ENCODE measurements at regions not wholly inside any gene's neighbourhood (a gene's known extent, or its start where the extent isn't known, plus 50 kb on each side); places are given as distances from the start of the nearest gene placed in this dataset.
A peak's percentile ranks its signal among the peaks of the same experiment; 100 is the strongest.

GRCh38 chr12:107512391-107512790 lies 173.2 kb upstream of the PWP1 start:
- Histone ChIP-seq H3K36me3 (ENCODE audit: insufficient read depth in 1 of 2, low read depth in 1 of 2) (no peaks in the 10 kb centered on the region), H3K27ac (no peak overlapping the region), H3K4me1 (no peaks in the 10 kb centered on the region), H3K27me3 (ENCODE audit: insufficient read depth in 3 of 3, low read length in 2 of 3) (no peaks in the 10 kb centered on the region), H3K9me3 (no peaks in the 10 kb centered on the region), H3K4me3 (no peak overlapping the region)
- 39 to 61% (median 51%) methylated on average over 3 of the region's 3 CpGs for WGBS, 3 donors
- intact Hi-C loops (cut with DNase I), result no loop called here
- ATAC-seq (no peak), DNase-seq (no peak)
- no peak for TF ChIP-seq CTCF (IDR thresholded peaks at IDR 0.05)

- Histone ChIP-seq H3K9me3 (no peaks in the 10 kb centered on the region), H3K27me3 (ENCODE audit: insufficient read depth in 3 of 3, low read length in 2 of 3) (no peaks in the 10 kb centered on the region), H3K27ac (no peak overlapping the region), H3K36me3 (ENCODE audit: insufficient read depth in 1 of 2, low read depth in 1 of 2) (no peaks in the 10 kb centered on the region), H3K4me1 (no peaks in the 10 kb centered on the region), H3K4me3 (no peak overlapping the region)
- 44 to 70% (median 61%) methylated on average over 5 of the region's 5 CpGs for WGBS, 3 donors
- no peak for TF ChIP-seq CTCF (IDR thresholded peaks at IDR 0.05)
- ATAC-seq (no peak), DNase-seq (no peak)
- intact Hi-C loops (cut with DNase I), result no loop called here
Observed at GRCh38 chr12:107513184-107513583, 172.4 kb upstream of the PWP1 start.

- no peak for TF ChIP-seq CTCF (IDR thresholded peaks at IDR 0.05)
- ATAC-seq (no peak), DNase-seq (no peak)
- Histone ChIP-seq H3K36me3 (ENCODE audit: insufficient read depth in 1 of 2, low read depth in 1 of 2) (no peaks in the 10 kb centered on the region), H3K27ac (no peak overlapping the region), H3K4me3 (no peak overlapping the region), H3K27me3 (ENCODE audit: insufficient read depth in 3 of 3, low read length in 2 of 3) (no peaks in the 10 kb centered on the region), H3K4me1 (no peaks in the 10 kb centered on the region), H3K9me3 (no peaks in the 10 kb centered on the region)
- intact Hi-C loops (cut with DNase I), result no loop called here
- 72 to 78% (median 73%) methylated on average over 3 of the region's 3 CpGs for WGBS, 3 donors
Observed at GRCh38 chr12:107513636-107514400, 171.8 kb upstream of the PWP1 start.

- DNase-seq (no peak), ATAC-seq (peak in 3 of 4 donors; percentile 56 to 83 (median 71))
- H3K4me1 ChIP-seq, result no peaks in the 10 kb centered on the region
- no peak overlapping the region for H3K4me3 ChIP-seq
- intact Hi-C loops (cut with DNase I), result no loop called here
- no peaks in the 10 kb centered on the region for H3K36me3 ChIP-seq (ENCODE audit: insufficient read depth in 1 of 2, low read depth in 1 of 2)
- no peaks in the 10 kb centered on the region for H3K27me3 ChIP-seq (ENCODE audit: insufficient read depth in 3 of 3, low read length in 2 of 3)
- H3K27ac ChIP-seq, result peak overlapping the region; percentile 6
- WGBS, 3 donors, result 78 to 80% (median 79%) methylated on average over 7 of the region's 7 CpGs
- no peaks in the 10 kb centered on the region for H3K9me3 ChIP-seq
- no peak for TF ChIP-seq CTCF (IDR thresholded peaks at IDR 0.05)
Observed at GRCh38 chr12:107514887-107515445, 170.6 kb upstream of the PWP1 start.
